GM12864 (cell line): ENCODE measurements at regions not wholly inside any gene's neighbourhood (a gene's known extent, or its start where the extent isn't known, plus 50 kb on each side); places are given as distances from the start of the nearest gene placed in this dataset.

Experiments used
- DNase-seq: peaks from one replicate; pipeline ENCODE4 v3.0.0-alpha.2; 2011; ENCODE audit warnings: low read depth
- H3K4me3 ChIP-seq: 2 replicates; pipeline ENCODE4 v1.5.1; 2011; ENCODE audit warnings: mild to moderate bottlenecking, low read depth, low read length, control low read depth
- TF ChIP-seq, protein P1 (sequence below): IDR thresholded peaks from 2 replicates; pipeline ENCODE4 v1.5.1; 2011; ENCODE audit warnings: low read depth, mild to moderate bottlenecking, moderate library complexity, low read length, control low read depth, inconsistent platforms; ENCODE audit errors: missing control alignments

DNA sequence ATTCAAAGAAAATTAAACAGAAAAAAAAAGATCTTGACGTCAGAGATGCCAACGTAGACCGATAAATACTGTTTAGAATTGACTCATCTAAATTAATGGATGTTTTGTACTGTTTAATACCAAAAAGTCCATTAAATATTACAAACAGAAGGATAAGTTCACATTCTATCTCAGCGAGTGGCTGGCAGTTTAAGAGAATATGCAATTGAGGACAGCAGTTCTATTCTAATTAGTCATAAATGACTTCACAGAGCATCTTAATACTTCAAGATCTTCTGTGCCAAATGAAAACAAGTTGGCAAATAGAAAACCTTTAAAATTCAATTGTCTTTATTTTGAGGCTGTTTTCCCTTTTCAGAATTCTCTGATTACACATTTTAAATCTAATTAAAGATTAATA is 326.6 kb upstream of the NREP start:
- DNase-seq: no peak
- H3K4me3 ChIP-seq: no peak overlapping the region
- TF ChIP-seq, protein P1, sequence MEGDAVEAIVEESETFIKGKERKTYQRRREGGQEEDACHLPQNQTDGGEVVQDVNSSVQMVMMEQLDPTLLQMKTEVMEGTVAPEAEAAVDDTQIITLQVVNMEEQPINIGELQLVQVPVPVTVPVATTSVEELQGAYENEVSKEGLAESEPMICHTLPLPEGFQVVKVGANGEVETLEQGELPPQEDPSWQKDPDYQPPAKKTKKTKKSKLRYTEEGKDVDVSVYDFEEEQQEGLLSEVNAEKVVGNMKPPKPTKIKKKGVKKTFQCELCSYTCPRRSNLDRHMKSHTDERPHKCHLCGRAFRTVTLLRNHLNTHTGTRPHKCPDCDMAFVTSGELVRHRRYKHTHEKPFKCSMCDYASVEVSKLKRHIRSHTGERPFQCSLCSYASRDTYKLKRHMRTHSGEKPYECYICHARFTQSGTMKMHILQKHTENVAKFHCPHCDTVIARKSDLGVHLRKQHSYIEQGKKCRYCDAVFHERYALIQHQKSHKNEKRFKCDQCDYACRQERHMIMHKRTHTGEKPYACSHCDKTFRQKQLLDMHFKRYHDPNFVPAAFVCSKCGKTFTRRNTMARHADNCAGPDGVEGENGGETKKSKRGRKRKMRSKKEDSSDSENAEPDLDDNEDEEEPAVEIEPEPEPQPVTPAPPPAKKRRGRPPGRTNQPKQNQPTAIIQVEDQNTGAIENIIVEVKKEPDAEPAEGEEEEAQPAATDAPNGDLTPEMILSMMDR: no peak

DNA sequence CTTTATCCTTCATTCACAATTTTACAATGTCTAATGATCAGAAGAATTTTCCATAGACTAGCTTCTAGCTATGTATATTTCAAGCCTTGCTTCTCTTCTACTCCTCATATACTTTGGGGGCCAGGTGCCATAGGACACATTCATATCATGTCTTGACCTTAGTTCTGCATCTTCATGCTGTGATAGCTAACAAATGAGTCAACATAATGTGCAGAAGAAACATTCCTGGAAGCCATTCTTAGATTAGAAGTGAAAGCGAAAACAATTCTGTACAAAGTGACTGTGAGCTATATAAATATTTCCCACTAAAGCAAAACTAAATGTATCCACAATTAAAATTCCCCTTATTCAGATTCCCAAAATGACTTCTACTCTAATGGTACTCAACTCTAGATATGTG is 320.2 kb upstream of the NREP start:
- peak; percentile 7 for DNase-seq
- H3K4me3 ChIP-seq: no peak overlapping the region
- TF ChIP-seq, protein P1: no peak

GRCh38 chr5:112070022-112070421 is 313.0 kb upstream of the NREP start:
- no peak for DNase-seq

GRCh38 chr5:112069329-112069728 is 312.3 kb upstream of the NREP start:
- TF ChIP-seq, protein P1: no peak
- DNase-seq: no peak
- H3K4me3 ChIP-seq: no peak overlapping the region

More at GRCh38 chr5:112070022-112070421, 313.0 kb upstream of the NREP start:
- H3K4me3 ChIP-seq: no peak overlapping the region
- TF ChIP-seq, protein P1: no peak

DNA sequence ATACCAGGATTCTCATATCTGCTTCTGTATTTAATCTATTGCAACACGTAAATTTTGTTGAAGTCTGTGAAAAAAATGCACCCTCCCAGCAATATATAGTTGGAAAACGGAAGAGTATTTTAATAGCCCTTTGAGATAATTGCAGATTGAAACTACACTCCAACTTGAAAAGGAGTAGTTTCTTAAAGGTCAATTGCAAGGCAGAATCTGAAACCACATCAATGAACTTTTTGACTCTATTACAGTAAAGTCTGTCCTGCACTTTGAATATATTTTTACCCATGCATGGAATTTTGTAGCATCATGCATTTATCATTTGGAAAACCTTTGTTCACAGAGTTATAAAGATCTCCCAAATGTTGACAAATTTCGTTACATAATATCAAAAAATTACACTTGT is 311.6 kb upstream of the NREP start:
- TF ChIP-seq, protein P1: no peak
- no peak overlapping the region for H3K4me3 ChIP-seq
- DNase-seq: no peak

DNA sequence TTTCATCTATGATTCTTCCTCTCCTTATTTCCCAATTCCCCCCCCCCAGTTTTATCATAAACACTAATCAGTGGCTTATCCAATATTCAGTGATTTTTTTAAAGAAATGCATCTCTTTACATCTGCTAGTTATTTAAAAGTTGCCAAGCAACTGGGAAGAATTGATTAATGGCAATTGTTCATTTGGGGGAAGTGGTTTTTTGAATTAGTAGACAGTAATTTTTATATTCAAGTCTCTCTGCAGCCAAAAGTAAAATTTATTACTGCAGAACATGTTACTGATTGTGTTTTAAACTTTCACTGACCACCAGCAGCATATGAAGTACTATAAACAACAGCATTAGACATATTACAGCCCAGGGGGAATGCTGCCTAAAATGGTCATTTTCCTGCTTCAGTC is 308.8 kb upstream of the NREP start:
- TF ChIP-seq, protein P1: no peak
- DNase-seq: no peak
- H3K4me3 ChIP-seq: no peak overlapping the region

GRCh38 chr5:112064956-112065355 is 308.0 kb upstream of the NREP start:
- no peak for DNase-seq
- no peak overlapping the region for H3K4me3 ChIP-seq
- TF ChIP-seq, protein P1: no peak
